GM12892 (cell line): ENCODE measurements at regions not wholly inside any gene's neighbourhood (a gene's known extent, or its start where the extent isn't known, plus 50 kb on each side); places are given as distances from the start of the nearest gene placed in this dataset.

Experiments used
- DNase-seq: peaks from one replicate; pipeline ENCODE4 v3.0.0; 2011; ENCODE audit not compliant: insufficient read length
- FAIRE-seq: peaks from 2 replicates; lab custom pipeline; 2011; peaks lifted over from hg19 to GRCh38; lab: Jason Lieb, UNC
- POLR2A ChIP-seq: IDR thresholded peaks from 2 replicates; pipeline ENCODE4 v1.6.1; 2011; ENCODE audit warnings: low read depth, low read length, control low read depth
- POLR2AphosphoS5 ChIP-seq: IDR thresholded peaks from 2 replicates; pipeline ENCODE4 v1.6.1; 2011; ENCODE audit warnings: low read depth, low read length, control low read depth
- TAF1 ChIP-seq: IDR thresholded peaks from 2 replicates; pipeline ENCODE4 v1.6.1; 2011; ENCODE audit warnings: low read depth, mild to moderate bottlenecking, control low read depth, low read length, borderline replicate concordance

DNA sequence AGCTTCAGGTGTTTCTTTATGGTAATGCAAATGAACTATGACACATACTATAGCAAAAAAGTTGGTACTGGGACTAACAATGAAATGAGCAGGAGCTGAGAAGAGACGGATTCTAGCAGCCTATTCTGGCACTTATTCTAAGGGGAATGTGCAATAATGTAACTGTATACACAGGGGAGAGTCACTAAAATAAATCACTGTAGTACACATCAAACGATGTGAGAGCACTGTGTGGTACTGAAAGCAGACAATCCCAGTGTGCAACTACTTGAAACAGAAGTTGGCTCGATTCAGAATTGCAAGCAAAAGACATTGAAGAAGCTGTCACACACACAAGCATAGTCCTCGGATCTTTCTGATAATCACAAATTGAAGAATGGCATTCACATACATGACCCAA is 1713.0 kb upstream of the CDH9 start:
- TF ChIP-seq TAF1, result no peak
- TF ChIP-seq POLR2AphosphoS5, result no peak
- no peak for TF ChIP-seq POLR2A
- FAIRE-seq, result no peak
- DNase-seq, result no peak

- FAIRE-seq (no peak), DNase-seq (no peak)
- no peak for TF ChIP-seq TAF1
Measured at GRCh38 chr5:28750251-28750650, 1711.9 kb upstream of the CDH9 start.

- DNase-seq (no peak), FAIRE-seq (no peak)
- no peak for TF ChIP-seq POLR2A
- TF ChIP-seq POLR2AphosphoS5, result no peak
Measured at GRCh38 chr5:28748446-28748845, 1710.1 kb upstream of the CDH9 start.

DNA sequence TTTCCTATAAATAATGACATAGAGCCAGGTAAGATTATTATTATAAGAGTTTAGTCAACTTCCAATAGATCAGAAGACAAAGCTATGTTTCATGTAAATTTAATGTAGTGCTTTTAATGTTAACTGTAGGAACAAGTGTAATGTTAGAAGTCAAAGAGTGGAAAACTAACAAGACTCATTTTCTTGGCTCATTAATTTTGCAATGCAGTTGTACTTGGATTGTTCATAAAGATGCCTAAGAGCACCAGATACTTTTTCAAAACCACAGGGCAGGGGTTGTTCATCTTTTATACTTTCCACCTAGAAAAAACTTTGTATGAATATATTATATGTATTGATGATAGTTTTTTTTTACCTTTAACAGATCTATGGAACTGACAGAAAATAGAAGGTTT is 1705.3 kb upstream of the CDH9 start:
- FAIRE-seq, result no peak
- DNase-seq, result no peak
- TF ChIP-seq TAF1, result no peak

GRCh38 chr5:28743025-28743715 is 1704.8 kb upstream of the CDH9 start:
- no peak for DNase-seq
- FAIRE-seq, result no peak
- no peak for TF ChIP-seq POLR2AphosphoS5
- TF ChIP-seq POLR2A, result no peak
- no peak for TF ChIP-seq TAF1

- DNase-seq, result no peak
- FAIRE-seq, result no peak
- no peak for TF ChIP-seq TAF1
- no peak for TF ChIP-seq POLR2A
- no peak for TF ChIP-seq POLR2AphosphoS5
Measured at GRCh38 chr5:28737682-28738081, 1699.3 kb upstream of the CDH9 start.

DNA sequence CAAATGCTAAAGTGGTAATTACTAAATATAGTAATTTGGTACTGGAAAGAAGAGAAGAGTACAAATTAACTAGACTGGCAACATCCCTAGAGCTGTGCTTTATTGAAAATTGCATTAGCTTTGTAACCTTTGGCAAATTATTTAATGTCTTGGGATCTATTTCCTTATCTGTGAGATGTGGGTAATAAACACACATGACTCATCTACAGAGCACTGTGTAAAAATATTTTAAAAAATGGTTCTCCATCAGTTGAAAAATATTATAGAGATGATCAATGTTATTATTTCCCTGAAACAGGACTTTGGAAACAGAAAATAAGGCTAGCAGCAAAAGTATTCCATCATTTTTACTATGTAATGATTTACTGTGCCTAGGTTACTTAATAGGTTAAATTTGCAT is 1698.8 kb upstream of the CDH9 start:
- TF ChIP-seq TAF1 (no peak), POLR2A (no peak), POLR2AphosphoS5 (no peak)
- FAIRE-seq, result no peak
- no peak for DNase-seq

DNA sequence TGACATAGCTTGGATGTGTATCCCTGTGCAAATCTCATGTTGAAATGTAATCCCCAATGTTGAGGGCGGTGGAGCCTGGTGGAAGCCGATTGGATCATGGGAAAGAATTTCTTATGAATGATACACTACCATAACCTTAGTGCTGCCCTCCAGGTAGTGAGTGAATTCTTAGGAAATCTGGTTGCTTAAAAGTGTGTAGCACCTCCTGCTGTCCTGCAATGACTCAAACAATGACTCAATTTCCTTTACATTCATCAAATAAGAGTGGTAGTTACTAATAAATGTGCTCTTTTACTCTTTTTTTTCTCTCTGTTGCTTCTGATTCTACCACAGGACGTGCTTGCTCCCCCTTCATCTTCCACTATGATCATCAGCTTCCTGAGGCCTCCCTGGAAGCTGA is 1696.0 kb upstream of the CDH9 start:
- TF ChIP-seq POLR2AphosphoS5 (no peak), POLR2A (no peak), TAF1 (no peak)
- FAIRE-seq, result no peak
- DNase-seq, result no peak

DNA sequence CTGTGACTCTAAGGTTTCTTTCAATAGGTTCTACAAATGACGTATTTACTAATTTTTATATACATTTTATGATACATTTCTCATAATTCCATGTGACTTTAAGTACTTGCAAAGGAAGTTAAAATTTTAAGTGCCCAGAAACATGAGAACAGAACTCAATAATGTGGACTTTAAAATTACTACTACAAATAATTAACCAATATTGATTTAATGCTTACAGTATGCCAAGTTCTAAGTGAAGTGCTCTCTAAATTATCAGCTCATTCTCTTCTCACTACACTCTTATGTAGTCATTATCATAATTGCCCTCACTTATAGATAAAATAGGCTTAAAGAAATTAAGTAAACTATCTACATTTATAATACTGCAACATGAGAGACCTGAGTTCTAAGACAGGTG is 1690.7 kb upstream of the CDH9 start:
- DNase-seq, result no peak
- FAIRE-seq, result no peak
- TF ChIP-seq POLR2A (no peak), POLR2AphosphoS5 (no peak), TAF1 (no peak)

GRCh38 chr5:28726815-28727214 is 1688.4 kb upstream of the CDH9 start:
- TF ChIP-seq TAF1 (no peak), POLR2AphosphoS5 (no peak), POLR2A (no peak)
- DNase-seq (no peak), FAIRE-seq (no peak)

GRCh38 chr5:28725001-28725400 is 1686.6 kb upstream of the CDH9 start:
- FAIRE-seq, result no peak
- TF ChIP-seq POLR2A (no peak), POLR2AphosphoS5 (no peak), TAF1 (no peak)
- DNase-seq, result no peak

DNA sequence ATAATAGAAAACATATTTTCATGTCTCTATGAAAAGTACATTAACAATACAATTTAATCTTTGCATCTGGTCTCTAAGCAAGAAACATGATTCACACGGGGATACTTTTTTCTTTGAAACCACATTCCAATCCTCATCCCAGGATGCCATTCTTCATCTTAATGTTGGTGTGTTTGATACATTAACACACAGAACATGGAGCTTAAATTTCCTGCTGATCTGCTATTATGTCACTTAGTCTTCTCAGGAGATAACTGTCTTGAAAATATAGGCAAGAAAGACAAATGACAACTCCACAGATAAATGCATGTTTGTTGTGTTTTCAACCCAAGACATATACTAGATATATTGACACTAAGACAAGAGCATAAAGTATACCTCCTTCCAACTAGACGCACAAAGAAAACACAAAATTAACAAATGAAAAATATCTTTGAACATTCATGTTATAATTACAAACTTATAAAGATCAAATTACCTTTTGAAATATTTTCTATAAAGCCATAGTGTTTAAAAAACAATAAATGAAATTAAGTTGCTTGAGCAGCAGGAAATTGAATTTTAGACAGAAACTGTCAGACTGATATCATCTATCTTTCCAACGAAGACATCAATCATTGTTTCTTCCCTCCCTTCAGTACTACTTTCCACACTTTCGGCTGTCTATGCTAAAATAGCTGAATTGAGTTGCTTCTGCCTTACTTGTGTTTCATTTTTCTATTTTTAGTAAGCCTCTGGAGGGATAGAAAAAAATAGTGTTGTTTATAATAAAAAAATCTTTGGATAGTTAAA is 1676.7 kb upstream of the CDH9 start:
- FAIRE-seq, result no peak
- TF ChIP-seq POLR2AphosphoS5 (no peak), POLR2A (no peak), TAF1 (no peak)
- no peak for DNase-seq

DNA sequence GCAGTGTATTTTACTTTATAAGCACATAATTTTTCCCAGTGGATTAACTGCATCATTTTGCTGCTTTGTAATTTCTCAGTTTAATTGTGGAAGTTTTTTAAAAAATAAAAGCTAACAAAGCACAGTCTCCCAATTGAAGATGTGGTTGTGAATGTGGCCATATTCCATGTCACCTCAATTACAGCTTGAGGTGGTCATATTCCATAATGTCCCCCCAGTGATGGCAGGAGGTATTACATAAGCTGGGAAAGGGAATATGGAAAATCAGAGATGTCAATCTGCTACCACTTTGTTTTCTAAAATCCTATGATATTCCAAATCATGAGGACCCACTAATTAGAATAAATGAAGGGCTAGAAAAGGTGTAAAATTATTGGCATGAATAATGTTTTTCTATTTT is 1672.0 kb upstream of the CDH9 start:
- no peak for DNase-seq
- TF ChIP-seq POLR2A (no peak), TAF1 (no peak), POLR2AphosphoS5 (no peak)
- FAIRE-seq, result no peak

- DNase-seq, result no peak
- TF ChIP-seq TAF1, result no peak
- no peak for TF ChIP-seq POLR2AphosphoS5
- FAIRE-seq, result no peak
Measured at GRCh38 chr5:28708472-28708871, 1670.1 kb upstream of the CDH9 start.
